Neural cell (in vitro differentiated cells): ENCODE measurements at regions not wholly inside any gene's neighbourhood (a gene's known extent, or its start where the extent isn't known, plus 50 kb on each side); places are given as distances from the start of the nearest gene placed in this dataset.

Experiments used
- H2AFZ ChIP-seq: fragments of 200-600, 300-800 bp; sonication (generic), shearing (Covaris generic); 2 replicates; pipeline ENCODE4 v1.6.0; 2014; ENCODE audit warnings: low read depth, mild to moderate bottlenecking, antibody characterized with exemption, low read length, moderate library complexity
- H3F3A ChIP-seq: fragments of 200-600 bp; shearing (Covaris generic); 2 replicates; pipeline ENCODE4 v1.6.1; 2016; ENCODE audit warnings: mild to moderate bottlenecking, moderate library complexity, mixed read lengths, antibody characterized with exemption, low read length; ENCODE audit not compliant: insufficient read depth, poor library complexity, severe bottlenecking
- H3K27ac ChIP-seq: fragments of 200-600, 300-800 bp; sonication (generic), shearing (Covaris generic); 2 replicates; pipeline ENCODE4 v1.5.1; 2014; ENCODE audit warnings: mild to moderate bottlenecking, low read length, moderate library complexity
- H3K27me3 ChIP-seq: fragments of 300-800, 200-600 bp; sonication (generic), shearing (Covaris generic); 2 replicates; pipeline ENCODE4 v1.6.0; 2014; ENCODE audit warnings: mild to moderate bottlenecking, low read depth, low read length, moderate library complexity; ENCODE audit not compliant: insufficient read depth
- H3K36me3 ChIP-seq: fragments of 300-800, 200-600 bp; sonication (generic), shearing (Covaris generic); 2 replicates; pipeline ENCODE4 v1.5.1; 2014; ENCODE audit warnings: mild to moderate bottlenecking, antibody characterized with exemption, low read length, moderate library complexity; ENCODE audit not compliant: insufficient read depth
- H3K4me2 ChIP-seq: fragments of 300-800, 200-600 bp; sonication (generic), shearing (Covaris generic); 2 replicates; pipeline ENCODE4 v1.6.0; 2014; ENCODE audit warnings: mild to moderate bottlenecking, low read length
- H3K4me3 ChIP-seq: fragments of 300-800, 200-600 bp; sonication (generic), shearing (Covaris generic); 2 replicates; pipeline ENCODE4 v1.5.1; 2014; ENCODE audit warnings: mild to moderate bottlenecking, low read length, moderate library complexity
- H3K79me2 ChIP-seq: fragments of 200-600 bp; shearing (Covaris generic); replicated peaks from 2 replicates; pipeline ENCODE4 v1.6.0; 2014; ENCODE audit warnings: mild to moderate bottlenecking, low read length, moderate library complexity; ENCODE audit not compliant: insufficient read depth
- H3K9ac ChIP-seq: fragments of 300-800, 200-600 bp; sonication (generic), shearing (Covaris generic); 2 replicates; pipeline ENCODE4 v1.6.1; 2016; ENCODE audit warnings: mild to moderate bottlenecking, low read length, mixed read lengths
- H3K9me2 ChIP-seq: fragments of 200-600 bp; shearing (Covaris generic); 2 replicates; pipeline ENCODE4 v1.6.1; 2016; ENCODE audit warnings: mild to moderate bottlenecking, low read length, mixed read lengths; ENCODE audit not compliant: insufficient read depth
- H3K9me3 ChIP-seq: fragments of 200-600, 300-800 bp; sonication (generic), shearing (Covaris generic); 2 replicates; pipeline ENCODE4 v1.6.1; 2016; ENCODE audit warnings: mild to moderate bottlenecking, mixed run types, low read length, moderate library complexity, mixed read lengths
- H4K20me1 ChIP-seq: fragments of 200-600 bp; shearing (Covaris generic); 2 replicates; pipeline ENCODE4 v1.6.1; 2016; ENCODE audit warnings: mild to moderate bottlenecking, mixed run types; ENCODE audit not compliant: insufficient read depth
- CTCF ChIP-seq: fragments of 450-650 bp; IDR thresholded peaks from 2 replicates; pipeline ENCODE4 v1.5.1; 2014; ENCODE audit warnings: antibody characterized with exemption, mild to moderate bottlenecking, moderate library complexity; ENCODE audit not compliant: poor library complexity, severe bottlenecking
- EP300 ChIP-seq: fragments of 450-650 bp; conservative IDR thresholded peaks from 2 replicates; pipeline ENCODE4 v1.6.1; 2014; ENCODE audit warnings: antibody characterized with exemption, mild to moderate bottlenecking, moderate library complexity; ENCODE audit not compliant: poor library complexity, severe bottlenecking
- EZH2 ChIP-seq: fragments of 200-600, 300-800 bp; shearing (Covaris generic), sonication (generic); IDR thresholded peaks from 2 replicates; pipeline ENCODE4 v1.6.1; 2014; ENCODE audit warnings: antibody characterized with exemption, low read length, borderline replicate concordance, mild to moderate bottlenecking; ENCODE audit not compliant: insufficient read depth, poor library complexity, severe bottlenecking
- MXI1 ChIP-seq: fragments of 450-650 bp; conservative IDR thresholded peaks from 2 replicates; pipeline ENCODE4 v1.6.1; 2014; ENCODE audit warnings: antibody characterized with exemption, mild to moderate bottlenecking; ENCODE audit not compliant: poor library complexity, severe bottlenecking
- POLR2AphosphoS5 ChIP-seq: IDR thresholded peaks from 2 replicates; pipeline ENCODE4 v1.6.1; 2012
- RAD21 ChIP-seq: fragments of 450-650 bp; conservative IDR thresholded peaks from 2 replicates; pipeline ENCODE4 v1.6.1; 2014; ENCODE audit warnings: antibody characterized with exemption, mild to moderate bottlenecking, moderate library complexity
- SMC3 ChIP-seq: fragments of 450-650 bp; conservative IDR thresholded peaks from 2 replicates; pipeline ENCODE4 v1.6.1; 2014; ENCODE audit warnings: antibody characterized with exemption, mild to moderate bottlenecking, moderate library complexity; ENCODE audit not compliant: poor library complexity
- TAF1 ChIP-seq: IDR thresholded peaks from 2 replicates; pipeline ENCODE4 v1.6.1; 2012; ENCODE audit warnings: low read depth
- TF ChIP-seq, protein P1 (sequence below): IDR thresholded peaks from 2 replicates; pipeline ENCODE4 v1.6.1; 2012; ENCODE audit warnings: borderline replicate concordance

- Histone ChIP-seq H3K9ac (no peak overlapping the region), H3K36me3 (no peaks in the 10 kb centered on the region), H3K27me3 (no peaks in the 10 kb centered on the region), H3K4me3 (no peak overlapping the region), H3K4me2 (no peak overlapping the region), H3F3A (no peaks in the 10 kb centered on the region), H3K9me2 (no peaks in the 10 kb centered on the region), H3K9me3 (no peaks in the 10 kb centered on the region), H2AFZ (no peak overlapping the region), H3K79me2 (no peaks in the 10 kb centered on the region), H3K27ac (no peak overlapping the region), H4K20me1 (no peaks in the 10 kb centered on the region)
- TF ChIP-seq CTCF = no peak
- TF ChIP-seq MXI1 = no peak
- no peak for TF ChIP-seq TAF1
- TF ChIP-seq RAD21 = no peak
- TF ChIP-seq, protein P1, sequence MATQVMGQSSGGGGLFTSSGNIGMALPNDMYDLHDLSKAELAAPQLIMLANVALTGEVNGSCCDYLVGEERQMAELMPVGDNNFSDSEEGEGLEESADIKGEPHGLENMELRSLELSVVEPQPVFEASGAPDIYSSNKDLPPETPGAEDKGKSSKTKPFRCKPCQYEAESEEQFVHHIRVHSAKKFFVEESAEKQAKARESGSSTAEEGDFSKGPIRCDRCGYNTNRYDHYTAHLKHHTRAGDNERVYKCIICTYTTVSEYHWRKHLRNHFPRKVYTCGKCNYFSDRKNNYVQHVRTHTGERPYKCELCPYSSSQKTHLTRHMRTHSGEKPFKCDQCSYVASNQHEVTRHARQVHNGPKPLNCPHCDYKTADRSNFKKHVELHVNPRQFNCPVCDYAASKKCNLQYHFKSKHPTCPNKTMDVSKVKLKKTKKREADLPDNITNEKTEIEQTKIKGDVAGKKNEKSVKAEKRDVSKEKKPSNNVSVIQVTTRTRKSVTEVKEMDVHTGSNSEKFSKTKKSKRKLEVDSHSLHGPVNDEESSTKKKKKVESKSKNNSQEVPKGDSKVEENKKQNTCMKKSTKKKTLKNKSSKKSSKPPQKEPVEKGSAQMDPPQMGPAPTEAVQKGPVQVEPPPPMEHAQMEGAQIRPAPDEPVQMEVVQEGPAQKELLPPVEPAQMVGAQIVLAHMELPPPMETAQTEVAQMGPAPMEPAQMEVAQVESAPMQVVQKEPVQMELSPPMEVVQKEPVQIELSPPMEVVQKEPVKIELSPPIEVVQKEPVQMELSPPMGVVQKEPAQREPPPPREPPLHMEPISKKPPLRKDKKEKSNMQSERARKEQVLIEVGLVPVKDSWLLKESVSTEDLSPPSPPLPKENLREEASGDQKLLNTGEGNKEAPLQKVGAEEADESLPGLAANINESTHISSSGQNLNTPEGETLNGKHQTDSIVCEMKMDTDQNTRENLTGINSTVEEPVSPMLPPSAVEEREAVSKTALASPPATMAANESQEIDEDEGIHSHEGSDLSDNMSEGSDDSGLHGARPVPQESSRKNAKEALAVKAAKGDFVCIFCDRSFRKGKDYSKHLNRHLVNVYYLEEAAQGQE = no peak
- TF ChIP-seq EP300 = no peak
- no peak for TF ChIP-seq POLR2AphosphoS5
- no peak for TF ChIP-seq EZH2
- TF ChIP-seq SMC3 = no peak
These were observed 180.2 kb upstream of the TET2 start for GRCh38 chr4:104966349-104967033.

DNA sequence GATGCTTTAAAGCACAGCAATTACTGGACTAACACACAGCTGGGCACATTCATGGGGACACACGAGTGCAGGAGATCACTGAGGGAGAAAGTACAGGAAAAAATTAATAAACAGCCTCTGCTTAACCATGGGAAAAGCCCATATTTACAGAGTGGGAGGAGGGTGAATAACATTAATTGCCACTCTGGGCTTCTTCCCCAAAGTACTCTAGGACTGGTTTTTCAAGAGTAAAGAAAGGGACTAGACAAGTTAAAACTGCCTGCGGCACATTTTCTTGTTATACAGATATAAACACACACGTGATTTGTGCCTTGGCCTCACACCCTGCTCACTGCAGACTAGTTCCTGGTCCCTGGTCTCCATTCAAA is 179.7 kb upstream of the TET2 start:
- Histone ChIP-seq H3K27ac (no peak overlapping the region), H3K9me2 (no peaks in the 10 kb centered on the region), H3K79me2 (no peaks in the 10 kb centered on the region)

More for the DNA sequence above, 179.7 kb upstream of the TET2 start:
- Histone ChIP-seq H3K4me2 (no peak overlapping the region), H3K4me3 (no peak overlapping the region), H3K36me3 (no peaks in the 10 kb centered on the region), H2AFZ (no peak overlapping the region), H3K9me3 (no peaks in the 10 kb centered on the region), H3K27me3 (no peaks in the 10 kb centered on the region), H4K20me1 (no peaks in the 10 kb centered on the region), H3F3A (no peaks in the 10 kb centered on the region), H3K9ac (no peak overlapping the region)
- TF ChIP-seq EP300 = no peak
- TF ChIP-seq EZH2 = no peak
- TF ChIP-seq RAD21 = no peak
- TF ChIP-seq SMC3 = no peak
- no peak for TF ChIP-seq CTCF
- TF ChIP-seq, protein P1 = no peak
- TF ChIP-seq TAF1 = no peak
- TF ChIP-seq MXI1 = no peak
- no peak for TF ChIP-seq POLR2AphosphoS5
